Nephron (organoid): ENCODE measurements at regions not wholly inside any gene's neighbourhood (a gene's known extent, or its start where the extent isn't known, plus 50 kb on each side); places are given as distances from the start of the nearest gene placed in this dataset.
A peak's percentile ranks its signal among the peaks of the same experiment; 100 is the strongest.

Experiments
- H3K27ac Mint-ChIP-seq, 3 experiments: 2 replicates each; pipeline ENCODE4 v1.8.0; 2020; ENCODE audit warnings: mixed read lengths in 3 of 3, mild to moderate bottlenecking in 2 of 3, moderate library complexity in 1 of 3
- H3K27me3 Mint-ChIP-seq: 2 replicates; pipeline ENCODE4 v1.8.0; 2021; ENCODE audit warnings: low read depth, mild to moderate bottlenecking, moderate library complexity, mixed read lengths
- H3K36me3 Mint-ChIP-seq: 2 replicates; pipeline ENCODE4 v1.8.0; 2020; ENCODE audit warnings: low read depth, mixed read lengths
- H3K4me1 Mint-ChIP-seq: 2 replicates; pipeline ENCODE4 v1.8.0; 2020; ENCODE audit warnings: mixed read lengths
- H3K4me3 Mint-ChIP-seq, 3 experiments: 2 replicates each; pipeline ENCODE4 v1.8.0; 2020; ENCODE audit warnings: mild to moderate bottlenecking in 3 of 3, mixed read lengths in 3 of 3, moderate library complexity in 2 of 3
- H3K9me3 Mint-ChIP-seq: 2 replicates; pipeline ENCODE4 v1.8.0; 2020; ENCODE audit warnings: mixed read lengths
- TF ChIP-seq, protein P1 (sequence below), 3 experiments: fragments of 200-600 bp; sonication (generic); IDR thresholded peaks; one replicate each; pipeline ENCODE4 v1.5.0; 2021; ENCODE audit warnings: antibody characterized with exemption in 3 of 3; ENCODE audit not compliant: unreplicated experiment in 3 of 3

- TF ChIP-seq, protein P1, sequence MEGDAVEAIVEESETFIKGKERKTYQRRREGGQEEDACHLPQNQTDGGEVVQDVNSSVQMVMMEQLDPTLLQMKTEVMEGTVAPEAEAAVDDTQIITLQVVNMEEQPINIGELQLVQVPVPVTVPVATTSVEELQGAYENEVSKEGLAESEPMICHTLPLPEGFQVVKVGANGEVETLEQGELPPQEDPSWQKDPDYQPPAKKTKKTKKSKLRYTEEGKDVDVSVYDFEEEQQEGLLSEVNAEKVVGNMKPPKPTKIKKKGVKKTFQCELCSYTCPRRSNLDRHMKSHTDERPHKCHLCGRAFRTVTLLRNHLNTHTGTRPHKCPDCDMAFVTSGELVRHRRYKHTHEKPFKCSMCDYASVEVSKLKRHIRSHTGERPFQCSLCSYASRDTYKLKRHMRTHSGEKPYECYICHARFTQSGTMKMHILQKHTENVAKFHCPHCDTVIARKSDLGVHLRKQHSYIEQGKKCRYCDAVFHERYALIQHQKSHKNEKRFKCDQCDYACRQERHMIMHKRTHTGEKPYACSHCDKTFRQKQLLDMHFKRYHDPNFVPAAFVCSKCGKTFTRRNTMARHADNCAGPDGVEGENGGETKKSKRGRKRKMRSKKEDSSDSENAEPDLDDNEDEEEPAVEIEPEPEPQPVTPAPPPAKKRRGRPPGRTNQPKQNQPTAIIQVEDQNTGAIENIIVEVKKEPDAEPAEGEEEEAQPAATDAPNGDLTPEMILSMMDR (IDR thresholded peaks at IDR 0.05; ENCODE audit: unreplicated experiment in 3 of 3) = no peak
- H3K36me3 Mint-ChIP-seq = no peaks in the 10 kb centered on the region
- no peak overlapping the region for H3K27ac Mint-ChIP-seq
- H3K4me3 Mint-ChIP-seq = no peak overlapping the region
- no peaks in the 10 kb centered on the region for H3K27me3 Mint-ChIP-seq
- no peaks in the 10 kb centered on the region for H3K4me1 Mint-ChIP-seq
- H3K9me3 Mint-ChIP-seq = peaks cover 2% of the 10 kb centered on the region
Observed at GRCh38 chr14:48957486-48957885, 628.7 kb downstream of the RPS29 start.

- H3K27me3 Mint-ChIP-seq = no peaks in the 10 kb centered on the region
- H3K36me3 Mint-ChIP-seq = no peaks in the 10 kb centered on the region
- H3K9me3 Mint-ChIP-seq = peaks cover 2% of the 10 kb centered on the region
- no peaks in the 10 kb centered on the region for H3K4me1 Mint-ChIP-seq
- H3K4me3 Mint-ChIP-seq = no peak overlapping the region
- H3K27ac Mint-ChIP-seq = no peak overlapping the region
- TF ChIP-seq, protein P1 (IDR thresholded peaks at IDR 0.05; ENCODE audit: unreplicated experiment in 3 of 3) = no peak
Observed at GRCh38 chr14:48955857-48956256, 630.3 kb downstream of the RPS29 start.

DNA sequence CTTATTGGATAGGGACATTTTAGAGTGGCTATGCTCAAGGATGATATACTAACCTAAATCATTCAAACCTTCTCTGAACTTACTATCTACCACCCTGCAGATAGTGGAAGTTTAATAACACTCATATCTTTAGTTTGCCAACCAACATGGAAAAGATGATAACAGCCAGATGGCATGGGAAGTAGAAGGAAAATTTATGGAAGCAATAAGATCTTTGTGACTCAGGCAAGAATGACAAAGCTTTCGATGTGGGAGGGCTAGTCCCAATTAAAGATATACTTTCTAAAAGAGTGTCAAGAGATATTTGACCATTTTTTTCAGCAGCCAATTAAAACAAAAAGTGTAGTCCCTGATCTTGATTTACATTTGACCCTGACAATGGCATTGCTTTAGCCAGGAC, 631.7 kb downstream of the RPS29 start:
- TF ChIP-seq, protein P1 (IDR thresholded peaks at IDR 0.05; ENCODE audit: unreplicated experiment in 3 of 3) = no peak
- no peaks in the 10 kb centered on the region for H3K36me3 Mint-ChIP-seq
- no peaks in the 10 kb centered on the region for H3K27me3 Mint-ChIP-seq
- H3K9me3 Mint-ChIP-seq = peaks cover 2% of the 10 kb centered on the region
- no peak overlapping the region for H3K4me3 Mint-ChIP-seq
- no peaks in the 10 kb centered on the region for H3K4me1 Mint-ChIP-seq
- no peak overlapping the region for H3K27ac Mint-ChIP-seq

- H3K9me3 Mint-ChIP-seq = peaks cover 6% of the 10 kb centered on the region
- no peak overlapping the region for H3K27ac Mint-ChIP-seq
- TF ChIP-seq, protein P1 (IDR thresholded peaks at IDR 0.05; ENCODE audit: unreplicated experiment in 3 of 3) = no peak
- H3K4me1 Mint-ChIP-seq = no peaks in the 10 kb centered on the region
- no peaks in the 10 kb centered on the region for H3K27me3 Mint-ChIP-seq
- no peaks in the 10 kb centered on the region for H3K36me3 Mint-ChIP-seq
- H3K4me3 Mint-ChIP-seq = no peak overlapping the region
Observed at GRCh38 chr14:48944809-48945208, 641.4 kb downstream of the RPS29 start.

- no peaks in the 10 kb centered on the region for H3K27me3 Mint-ChIP-seq
- peaks cover 12% of the 10 kb centered on the region for H3K9me3 Mint-ChIP-seq
- TF ChIP-seq, protein P1 (IDR thresholded peaks at IDR 0.05; ENCODE audit: unreplicated experiment in 3 of 3) = no peak
- no peak overlapping the region for H3K27ac Mint-ChIP-seq
- no peak overlapping the region for H3K4me3 Mint-ChIP-seq
- H3K4me1 Mint-ChIP-seq = no peaks in the 10 kb centered on the region
- no peaks in the 10 kb centered on the region for H3K36me3 Mint-ChIP-seq
Observed at GRCh38 chr14:48943913-48944312, 642.3 kb downstream of the RPS29 start.

GRCh38 chr14:48937541-48938195, 648.5 kb downstream of the RPS29 start:
- Mint-ChIP-seq H3K4me1 (peaks cover 8% of the 10 kb centered on the region), H3K36me3 (no peaks in the 10 kb centered on the region), H3K27ac (peak overlapping the region in 2 of 3 experiments; percentile 5 to 19), H3K27me3 (no peaks in the 10 kb centered on the region), H3K4me3 (no peak overlapping the region), H3K9me3 (peaks cover 12% of the 10 kb centered on the region)
- TF ChIP-seq, protein P1 (IDR thresholded peaks at IDR 0.05; ENCODE audit: unreplicated experiment in 3 of 3) = no peak
